D341Med (cell line): ENCODE measurements at regions not wholly inside any gene's neighbourhood (a gene's known extent, or its start where the extent isn't known, plus 50 kb on each side); places are given as distances from the start of the nearest gene placed in this dataset.
"Not testable (repeated sequence)": the region's sequence is repeated elsewhere in the genome, so short reads cannot be mapped to it uniquely, and the experiment has no call there.

Source experiments
- DNase-seq: peaks from one replicate; pipeline ENCODE4 v3.0.0; 2012; ENCODE audit warnings: low spot score

GRCh38 chr4:32572366-32572765 is 1852.2 kb downstream of the PCDH7 start:
- DNase-seq: no peak

GRCh38 chr4:32574803-32575202 is 1854.6 kb downstream of the PCDH7 start:
- DNase-seq: no peak

- DNase-seq: no peak
Observed at GRCh38 chr4:32589097-32589496, 1868.9 kb downstream of the PCDH7 start.

DNA sequence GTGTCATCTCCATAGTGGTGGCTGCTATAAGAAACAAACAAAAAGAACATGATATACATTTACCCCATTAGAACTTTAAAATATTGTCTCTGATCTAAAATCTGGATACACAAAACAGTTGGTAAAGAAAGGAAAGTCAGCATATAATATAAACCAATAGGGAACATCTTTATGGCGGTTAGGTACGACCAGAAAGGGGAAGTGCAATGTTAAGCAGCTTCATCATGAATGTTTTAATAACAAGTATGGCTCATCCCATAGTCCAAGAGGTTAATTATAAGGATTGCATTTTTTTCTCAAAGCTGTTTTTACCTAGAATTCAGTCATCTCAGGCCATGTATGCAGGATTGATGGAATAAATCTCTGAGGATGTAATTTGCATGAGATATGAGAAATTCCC is 1869.7 kb downstream of the PCDH7 start:
- no peak for DNase-seq

DNA sequence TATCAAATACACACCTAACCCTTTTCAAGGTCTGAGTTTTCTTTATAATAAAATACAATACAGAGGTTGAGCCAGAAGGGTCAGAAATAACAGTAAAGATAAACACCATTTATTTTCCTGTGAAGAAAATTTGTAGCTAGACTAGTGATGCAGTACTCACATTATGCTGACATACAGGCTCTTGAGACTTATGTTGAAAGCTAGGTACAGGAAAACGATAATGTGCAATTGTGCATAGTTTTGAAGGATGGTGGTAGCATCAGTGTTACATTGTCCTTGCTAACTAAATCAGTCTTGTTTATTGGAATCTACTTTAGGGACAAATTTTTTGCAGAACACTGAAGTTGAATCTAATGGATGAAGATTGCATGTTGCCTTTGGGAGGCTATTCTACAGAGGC is 1877.2 kb downstream of the PCDH7 start:
- DNase-seq: no peak

DNA sequence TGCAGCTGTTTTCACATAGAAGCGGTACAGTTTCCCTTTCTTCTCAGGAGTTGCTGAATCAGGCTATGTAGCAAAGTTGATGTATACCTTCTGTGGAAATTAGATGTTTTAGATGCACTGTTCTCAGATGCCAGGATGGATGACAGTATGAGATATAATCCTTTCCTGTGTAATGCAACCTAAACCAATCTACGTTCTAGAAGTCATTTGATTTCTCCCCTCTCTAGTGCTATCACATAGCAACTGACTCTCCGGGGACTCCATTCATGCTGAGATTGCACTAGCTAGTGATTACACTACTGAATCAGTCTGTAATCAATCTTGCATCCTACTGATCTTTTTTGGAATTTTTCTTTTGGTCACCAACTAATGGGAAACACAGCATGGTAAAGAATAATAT is 1881.7 kb downstream of the PCDH7 start:
- no peak for DNase-seq

DNA sequence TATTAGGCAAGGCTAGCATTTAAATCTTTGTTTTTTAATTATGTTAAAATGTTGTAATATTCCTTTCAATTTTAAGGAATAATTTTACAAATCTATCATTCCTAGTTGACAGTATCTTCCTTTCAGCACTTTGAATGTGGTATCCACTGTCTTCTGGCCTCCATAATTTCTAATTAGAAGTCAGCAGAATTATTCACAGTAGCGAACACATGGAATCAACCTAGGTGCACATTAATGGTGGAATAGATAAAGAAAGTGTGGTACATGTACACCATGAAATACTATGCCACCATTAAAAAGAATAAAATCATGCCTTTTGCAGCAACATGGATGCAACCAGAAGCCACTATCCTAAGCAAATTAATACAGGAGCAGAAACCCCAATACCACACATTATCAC is 1887.8 kb downstream of the PCDH7 start:
- DNase-seq: no peak

GRCh38 chr4:32624943-32625603 is 1904.9 kb downstream of the PCDH7 start:
- no peak for DNase-seq

GRCh38 chr4:32625687-32626337 is 1905.6 kb downstream of the PCDH7 start:
- no peak for DNase-seq

DNA sequence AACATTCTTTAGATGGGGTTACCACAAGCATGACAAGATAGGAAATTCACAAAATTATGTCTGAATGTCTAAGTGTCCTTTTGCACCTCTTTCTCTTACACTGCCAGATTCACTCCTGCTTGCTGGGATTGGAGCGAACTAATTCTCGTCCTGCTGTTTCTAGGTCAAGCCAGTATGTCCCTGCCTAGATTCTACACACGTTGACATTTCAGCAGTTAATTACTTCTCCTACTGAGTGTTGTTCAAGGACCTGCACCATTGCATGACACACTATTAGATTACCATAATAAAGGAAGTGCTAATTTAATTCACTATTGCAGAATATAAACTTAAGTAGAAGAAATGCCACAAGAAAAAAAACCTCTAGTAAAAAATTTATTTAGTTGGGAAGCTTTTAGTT is 1911.7 kb downstream of the PCDH7 start:
- DNase-seq: no peak

- no peak for DNase-seq
Observed at GRCh38 chr4:32633421-32633820, 1913.3 kb downstream of the PCDH7 start.

GRCh38 chr4:32645653-32646052 is 1925.5 kb downstream of the PCDH7 start:
- DNase-seq: no peak

DNA sequence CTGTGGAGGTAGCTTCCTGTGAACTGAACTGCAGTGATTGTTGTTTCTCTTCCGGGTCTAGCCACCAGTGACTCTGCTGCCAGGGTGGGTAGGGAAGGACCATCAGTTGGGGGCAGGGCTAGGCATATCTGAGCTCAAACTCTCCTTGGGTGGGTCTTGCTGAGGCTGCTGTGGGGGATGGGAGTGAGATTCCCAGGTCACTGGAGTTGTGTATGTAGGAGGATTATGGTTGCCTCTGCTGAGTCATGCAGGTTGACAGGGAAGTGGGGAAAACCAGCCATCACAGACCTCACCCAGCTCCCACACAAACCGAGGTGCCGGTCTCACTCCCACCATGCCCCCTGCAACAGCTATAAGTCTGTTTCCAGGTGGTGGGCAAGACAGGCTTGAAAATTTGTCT is 1937.8 kb downstream of the PCDH7 start:
- no peak for DNase-seq

- DNase-seq: no peak
Observed at GRCh38 chr4:32661229-32661628, 1941.1 kb downstream of the PCDH7 start.

DNA sequence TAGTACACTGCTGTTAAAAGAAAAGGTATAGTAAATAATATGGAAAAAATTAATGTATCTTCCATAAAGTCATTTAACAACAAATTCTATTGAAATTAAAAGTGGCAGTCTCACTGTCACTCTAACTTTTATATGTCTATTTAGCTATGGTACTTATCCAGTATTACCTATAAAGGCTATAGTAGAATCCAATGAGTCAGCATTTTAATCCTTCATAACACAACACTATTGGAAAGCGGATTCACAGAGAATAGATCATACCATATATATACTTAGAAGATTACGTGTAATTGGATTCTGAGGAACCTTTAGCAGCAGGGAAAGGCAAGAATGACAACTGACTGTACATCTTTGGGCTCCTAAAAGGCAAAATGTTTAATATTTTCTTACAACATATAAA is 1942.6 kb downstream of the PCDH7 start:
- no peak for DNase-seq

DNA sequence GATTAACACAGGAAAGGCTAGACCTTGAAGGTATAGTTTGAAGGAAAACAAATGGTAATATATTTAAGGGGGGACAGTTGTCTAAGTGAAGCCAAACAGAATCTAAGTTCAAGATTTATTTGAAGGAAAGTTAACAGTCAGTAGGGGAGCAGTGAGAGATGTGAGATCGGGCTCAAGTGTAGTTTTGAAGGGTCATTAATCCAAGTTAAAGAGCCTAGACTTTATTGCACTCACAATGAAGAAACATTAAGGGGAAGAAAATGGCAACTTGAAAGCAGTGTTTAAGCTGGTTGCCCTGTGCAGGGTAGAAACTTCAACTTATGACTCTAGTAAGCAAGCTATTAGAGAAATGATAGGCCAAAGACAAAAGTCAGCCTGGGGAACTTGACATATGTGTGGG is 1952.2 kb downstream of the PCDH7 start:
- DNase-seq: no peak

DNA sequence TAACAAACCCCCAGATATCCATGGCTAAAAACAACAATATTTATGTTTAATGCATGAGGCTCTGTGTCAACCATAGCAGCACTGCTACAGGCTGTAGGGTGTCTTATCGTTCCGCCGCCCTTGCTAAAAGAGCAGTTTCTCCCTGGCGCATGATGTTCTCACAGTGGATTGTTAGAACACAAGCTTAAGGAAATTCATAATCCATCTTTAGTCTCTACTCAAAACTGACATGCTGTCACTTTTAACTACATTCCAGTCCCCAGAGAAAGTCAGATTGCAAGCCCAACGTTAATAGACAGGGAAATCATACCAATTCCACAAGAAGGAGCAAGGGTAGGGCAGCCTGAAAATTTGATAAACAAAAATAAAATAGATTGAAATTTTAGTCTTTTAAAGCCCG is 1960.8 kb downstream of the PCDH7 start:
- DNase-seq: no peak

DNA sequence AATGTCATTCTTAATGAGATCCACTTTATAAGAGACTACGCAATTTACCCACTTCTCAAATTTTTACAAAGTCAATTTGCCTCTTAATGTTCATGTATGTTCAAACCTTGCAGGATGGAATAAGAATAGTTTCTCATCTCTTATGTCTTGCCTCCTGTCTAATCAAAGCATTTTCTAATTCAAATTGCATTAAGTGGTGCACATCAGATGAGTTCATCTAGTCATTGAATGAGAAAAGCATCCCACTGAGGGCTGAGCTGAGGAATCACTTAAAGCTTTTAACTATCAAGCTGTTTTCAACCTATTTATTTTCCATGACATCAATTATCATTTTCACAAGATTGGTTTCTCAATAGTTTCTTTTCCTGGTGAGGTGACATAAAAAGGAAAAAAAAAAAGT is 1964.0 kb downstream of the PCDH7 start:
- no peak for DNase-seq

DNA sequence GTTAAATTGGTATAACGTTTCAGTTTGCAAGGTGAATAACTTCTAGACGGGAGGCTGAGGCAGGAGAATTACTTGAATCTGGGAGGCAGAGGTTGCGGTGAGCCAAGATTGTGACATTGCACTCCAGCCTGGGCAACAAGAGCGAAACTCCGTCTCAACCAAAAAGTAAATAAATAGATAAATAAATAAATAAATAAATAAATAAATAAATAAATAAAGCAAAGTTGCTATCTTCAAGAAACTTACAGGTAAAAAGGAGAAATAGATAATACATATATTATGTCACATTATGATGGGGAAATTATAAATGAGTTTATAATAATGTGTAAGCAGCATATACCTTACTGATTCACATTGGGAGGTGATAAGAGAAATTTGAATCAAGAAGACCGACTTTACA is 1966.0 kb downstream of the PCDH7 start:
- no peak for DNase-seq

GRCh38 chr4:32689518-32689917 is 1969.3 kb downstream of the PCDH7 start:
- DNase-seq: no peak

DNA sequence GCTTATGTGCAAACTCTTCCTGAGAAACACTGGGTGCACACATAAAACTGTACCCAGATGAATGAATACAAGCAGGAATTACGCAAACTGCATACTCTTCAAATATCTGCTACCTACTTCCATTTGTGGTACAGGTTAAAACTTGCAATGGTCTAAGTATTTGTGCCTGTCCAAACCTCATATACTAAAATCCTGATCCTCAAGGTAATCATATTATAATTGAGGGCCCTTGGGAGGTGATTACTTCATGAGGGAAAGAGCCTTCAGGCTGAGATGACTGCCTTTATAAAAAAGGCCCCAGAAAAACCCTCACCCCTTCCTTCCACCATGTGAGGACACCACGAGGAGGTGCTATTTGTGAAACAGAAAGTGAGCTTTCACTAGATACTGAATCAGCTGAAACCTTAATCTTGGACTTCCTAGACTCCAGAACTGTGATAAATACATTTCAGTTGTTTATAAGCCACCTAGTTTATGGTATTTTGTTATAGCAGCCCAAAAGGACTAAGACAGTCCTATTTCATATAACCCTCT is 1977.2 kb downstream of the PCDH7 start:
- no peak for DNase-seq

DNA sequence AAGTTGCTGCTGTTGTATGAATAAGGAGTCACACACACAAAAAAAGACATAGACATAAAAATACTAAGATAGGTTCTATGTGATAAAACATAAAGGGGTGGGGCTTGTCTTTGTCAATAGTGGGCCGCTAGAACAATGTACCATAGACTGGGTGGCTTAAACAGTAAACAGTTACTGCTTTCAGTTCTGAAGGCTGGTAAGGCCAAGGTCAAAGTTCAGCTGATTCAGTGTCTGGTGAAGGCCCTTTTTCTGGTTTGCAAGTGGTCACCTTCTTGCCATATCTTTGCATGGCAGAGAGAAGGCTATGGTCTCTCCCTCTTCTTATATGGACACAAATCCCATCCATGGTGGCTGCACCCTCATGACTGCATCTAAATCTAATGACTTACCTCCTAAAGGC is 1980.7 kb downstream of the PCDH7 start:
- DNase-seq: no peak

- DNase-seq: no peak
Observed at GRCh38 chr4:32706893-32707292, 1986.7 kb downstream of the PCDH7 start.

DNA sequence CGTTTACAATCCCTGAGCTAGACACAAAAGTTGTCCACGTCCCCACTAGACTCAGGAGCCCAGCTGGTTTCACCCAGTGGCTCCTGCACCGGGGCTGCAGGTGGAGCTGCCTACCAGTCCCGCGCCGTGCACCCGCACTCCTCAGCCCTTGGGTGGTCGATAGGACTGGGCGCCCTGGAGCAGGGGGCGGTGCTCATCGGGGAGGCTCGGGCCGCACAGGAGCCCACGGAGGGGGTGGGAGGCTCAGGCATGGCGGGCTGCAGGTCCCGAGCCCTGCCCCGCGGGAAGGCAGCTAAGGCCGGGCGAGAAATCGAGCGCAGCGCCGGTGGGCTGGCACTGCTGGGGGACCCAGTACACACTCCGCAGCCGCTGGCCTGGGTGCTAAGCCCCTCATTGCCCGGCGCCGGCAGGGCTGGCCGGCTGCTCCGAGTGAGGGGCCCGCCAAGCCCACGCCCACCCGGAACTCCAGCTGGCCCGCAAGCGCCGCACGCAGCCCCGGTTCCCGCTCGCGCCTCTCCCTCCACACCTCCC is 1996.0 kb downstream of the PCDH7 start:
- not testable (repeated sequence) for DNase-seq
